ENCODE measurements at regions not wholly inside any gene's neighbourhood (a gene's known extent, or its start where the extent isn't known, plus 50 kb on each side); places are given as distances from the start of the nearest gene placed in this dataset.

- H3K27ac Mint-ChIP-seq = no peak overlapping the region
- intact Hi-C loops (cut with micrococcal nuclease) = loop anchor here (5.0 kb wide), 1 partner anchor 623 kb away; the partner anchor contains the start of gene PPP2R2B
- H3K4me1 Mint-ChIP-seq = peaks cover 3% of the 10 kb centered on the region
- DNase-seq = no peak
- H3K27me3 Mint-ChIP-seq = no peaks in the 10 kb centered on the region
- no peak overlapping the region for H3K4me3 Mint-ChIP-seq
- H3K9me3 Mint-ChIP-seq = no peaks in the 10 kb centered on the region
- peaks cover 44% of the 10 kb centered on the region for H3K36me3 Mint-ChIP-seq (ENCODE audit: low read depth)
Measured at GRCh38 chr5:146254223-146254622, 50.8 kb downstream of the RBM27 start.

DNA sequence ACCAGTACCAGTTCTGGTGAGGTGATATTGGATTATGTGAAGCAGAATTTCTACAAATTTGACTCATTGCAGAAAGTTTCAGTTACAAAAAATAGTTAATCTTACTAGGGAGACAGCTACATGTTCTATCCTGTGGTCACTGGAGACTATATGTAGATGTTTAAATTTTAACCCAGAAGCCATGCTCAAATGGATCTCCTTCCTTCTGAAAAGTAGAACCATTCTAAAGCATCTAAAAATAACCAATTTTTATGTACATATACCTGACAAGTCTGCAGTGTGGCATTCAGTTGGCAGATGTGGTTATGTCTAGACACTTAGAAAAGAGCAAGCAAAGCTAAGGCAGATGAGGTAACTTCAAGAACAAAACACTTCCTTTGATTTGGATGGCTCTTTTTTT lies 65.5 kb upstream of the POU4F3 start:
- DNase-seq = no peak
- H3K27ac Mint-ChIP-seq = no peak overlapping the region
- no peaks in the 10 kb centered on the region for H3K4me1 Mint-ChIP-seq
- H3K9me3 Mint-ChIP-seq = no peaks in the 10 kb centered on the region
- peaks cover 58% of the 10 kb centered on the region for H3K36me3 Mint-ChIP-seq (ENCODE audit: low read depth)
- intact Hi-C loops (cut with micrococcal nuclease) = no loop called here
- H3K27me3 Mint-ChIP-seq = no peaks in the 10 kb centered on the region
- H3K4me3 Mint-ChIP-seq = no peak overlapping the region

DNA sequence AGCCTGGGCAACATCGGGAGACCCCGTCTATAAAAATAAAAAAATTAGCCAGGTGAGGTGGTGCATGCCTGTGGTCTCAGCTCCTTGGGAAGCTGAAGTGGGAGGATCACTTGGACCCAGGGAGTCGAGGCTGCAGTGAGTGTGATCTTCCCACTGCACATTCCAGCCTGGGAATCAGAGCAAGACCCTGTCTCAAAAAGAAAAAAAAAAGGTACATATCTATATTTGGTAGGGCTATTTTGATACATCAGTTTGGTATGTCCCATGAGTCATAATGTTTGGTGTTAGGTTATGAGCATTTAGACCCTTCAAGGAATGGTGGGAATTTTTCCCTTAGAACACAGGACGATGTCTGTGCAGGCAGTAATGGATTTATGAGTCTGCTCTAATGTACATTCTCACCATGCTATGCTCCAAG lies 55.3 kb upstream of the POU4F3 start:
- DNase-seq = no peak
- Mint-ChIP-seq H3K36me3 (ENCODE audit: low read depth) (peaks cover 32% of the 10 kb centered on the region), H3K27me3 (no peaks in the 10 kb centered on the region), H3K9me3 (no peaks in the 10 kb centered on the region), H3K4me3 (no peak overlapping the region), H3K4me1 (no peaks in the 10 kb centered on the region), H3K27ac (no peak overlapping the region)
- intact Hi-C loops (cut with micrococcal nuclease) = no loop called here

DNA sequence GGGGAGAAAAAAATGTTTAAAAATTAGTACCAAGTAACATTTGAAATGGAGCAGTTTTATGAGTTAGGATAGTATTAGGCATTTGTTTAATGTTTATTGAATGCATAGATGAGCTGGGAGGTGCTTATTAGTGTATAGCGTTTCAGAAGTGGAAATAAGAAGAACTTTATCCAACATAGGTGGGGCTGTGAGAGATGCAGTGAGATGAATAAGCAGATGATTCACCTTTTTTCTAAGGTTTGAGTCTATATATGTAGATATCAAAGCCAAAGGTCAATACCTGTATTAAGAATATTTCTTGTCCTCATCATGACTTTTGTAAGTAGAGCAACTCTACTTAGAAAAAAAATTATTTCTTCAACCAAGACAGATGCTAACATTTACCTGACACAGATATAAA lies 54.6 kb upstream of the POU4F3 start:
- no peaks in the 10 kb centered on the region for H3K9me3 Mint-ChIP-seq
- DNase-seq = no peak
- H3K27me3 Mint-ChIP-seq = no peaks in the 10 kb centered on the region
- no peak overlapping the region for H3K4me3 Mint-ChIP-seq
- intact Hi-C loops (cut with micrococcal nuclease) = no loop called here
- H3K27ac Mint-ChIP-seq = no peak overlapping the region
- H3K36me3 Mint-ChIP-seq (ENCODE audit: low read depth) = peaks cover 34% of the 10 kb centered on the region
- no peaks in the 10 kb centered on the region for H3K4me1 Mint-ChIP-seq
